Pancreas (tissue), 10 donors: ENCODE measurements at regions not wholly inside any gene's neighbourhood (a gene's known extent, or its start where the extent isn't known, plus 50 kb on each side); places are given as distances from the start of the nearest gene placed in this dataset.

Experiments
- ATAC-seq, 4 donors: fragments of 200-7000 bp; cut with Tn5 transposase; one replicate each; pipeline versions ENCODE4 v1.8.0 to v1.9.1; 2020; ENCODE audit warnings: mild to moderate bottlenecking in 4 of 4, moderate library complexity in 4 of 4
- DNase-seq, 6 donors: peaks; one replicate each; pipeline ENCODE4 v3.0.0-alpha.2; 2020
- FAIRE-seq: peaks from 2 replicates; lab custom pipeline; 2012; peaks lifted over from hg19 to GRCh38; lab: Jason Lieb, UNC
- H3K27ac ChIP-seq, 4 donors: fragments of 200-600 bp; sonication (generic); 1 replicate in 3 of 4; 2 replicates in 1 of 4; pipeline versions ENCODE4 v1.5.0 to v1.8.0; 2020
- H3K27me3 ChIP-seq, 4 donors: fragments of 200-600 bp; one replicate each; pipeline ENCODE4 v1.8.0; 2021
- H3K36me3 ChIP-seq, 3 donors: fragments of 200-600 bp; sonication (generic) in 1 of 3; one replicate each; pipeline versions ENCODE4 v1.5.0 to v1.8.0; 2020 to 2021
- H3K4me1 ChIP-seq, 3 donors: fragments of 200-600 bp; one replicate each; pipeline ENCODE4 v1.8.0; 2021
- H3K4me3 ChIP-seq, 4 donors: fragments of 200-600 bp; sonication (generic) in 2 of 4; one replicate each; pipeline versions ENCODE4 v1.5.0 to v1.8.0; 2020 to 2021
- H3K9me3 ChIP-seq, 4 donors: fragments of 200-600 bp; one replicate each; pipeline ENCODE4 v1.8.0; 2021
- CTCF ChIP-seq, 4 donors: fragments of 200-600 bp; sonication (generic) in 3 of 4; IDR thresholded peaks; one replicate each; pipeline versions ENCODE4 v1.5.0 to v1.8.0; 2021; ENCODE audit warnings: antibody characterized with exemption in 4 of 4
- WGBS, 2 donors: extraction: QIAGEN DNeasy Blood & Tissue Kit; methylation state at CpG; one replicate each; pipeline ENCODE4 v1.1.7; 2013; 5-methylcytosine and 5-hydroxymethylcytosine counted together
- intact Hi-C, 3 donors: fragments of 100-400 bp; cut with DNase I; formaldehyde crosslinking; loops; one replicate each; pipeline versions ENCODE4 v1.11.1 to v1.14.2; 2022
- donor health status: healthy with polysubstance abuse.
- donor health status: DM: no; HTN: no; CAD: no; lungs with moderate emphysema.
- donor health status: DM: no; HTN: no; CAD: no.
- donor health status: control.
- donor health status: control.
- donor health status: Bipolar disorder and iron deficiency.
- donor health status: DM: yes; HTN: yes; CAD: no.
- donor health status: DM: no; HTN: no; CAD: no.
- donor health status: DM: no; HTN: no; CAD: no.
- donor health status: DM: yes; HTN: yes; CAD: no.

- TF ChIP-seq CTCF (IDR thresholded peaks at IDR 0.05): no peak
- H3K36me3 ChIP-seq: no peaks in the 10 kb centered on the region
- no peaks in the 10 kb centered on the region for H3K4me1 ChIP-seq
- no peak for ATAC-seq
- WGBS, 2 donors: 65 to 73% methylated on average over 4 of the region's 4 CpGs
- H3K9me3 ChIP-seq: no peaks in the 10 kb centered on the region
- H3K4me3 ChIP-seq: no peak overlapping the region
- intact Hi-C loops: no loop called here
- H3K27me3 ChIP-seq: peaks cover 0 to 9% (median 0%) of the 10 kb centered on the region in 4 donors
- DNase-seq: no peak
- H3K27ac ChIP-seq: no peak overlapping the region
- FAIRE-seq: no peak
Observed at GRCh38 chr14:97633131-97633738, 836.1 kb downstream of the VRK1 start.

GRCh38 chr14:97634751-97635150 lies 837.6 kb downstream of the VRK1 start:
- no peak for DNase-seq
- no peak for ATAC-seq
- peaks cover 0 to 9% (median 0%) of the 10 kb centered on the region in 4 donors for H3K27me3 ChIP-seq
- H3K4me1 ChIP-seq: no peaks in the 10 kb centered on the region
- intact Hi-C loops: no loop called here
- no peaks in the 10 kb centered on the region for H3K36me3 ChIP-seq
- H3K27ac ChIP-seq: no peak overlapping the region
- TF ChIP-seq CTCF (IDR thresholded peaks at IDR 0.05): no peak
- no peak for FAIRE-seq
- 16 to 17% methylated on average over 13 of the region's 13 CpGs for WGBS, 2 donors
- H3K9me3 ChIP-seq: no peaks in the 10 kb centered on the region
- H3K4me3 ChIP-seq: no peak overlapping the region

GRCh38 chr14:97638864-97639263 lies 841.7 kb downstream of the VRK1 start:
- ATAC-seq (no peak), FAIRE-seq (no peak), DNase-seq (no peak)
- no peaks in the 10 kb centered on the region for H3K4me1 ChIP-seq
- no peak for TF ChIP-seq CTCF (IDR thresholded peaks at IDR 0.05)
- intact Hi-C loops: no loop called here
- no peaks in the 10 kb centered on the region for H3K9me3 ChIP-seq
- no peaks in the 10 kb centered on the region for H3K36me3 ChIP-seq
- no peak overlapping the region for H3K4me3 ChIP-seq
- no peaks in the 10 kb centered on the region for H3K27me3 ChIP-seq
- WGBS, 2 donors: 38 to 49% methylated on average over 3 of the region's 3 CpGs
- no peak overlapping the region for H3K27ac ChIP-seq

- Histone ChIP-seq H3K27me3 (no peaks in the 10 kb centered on the region), H3K36me3 (no peaks in the 10 kb centered on the region), H3K4me3 (no peak overlapping the region), H3K9me3 (no peaks in the 10 kb centered on the region), H3K27ac (no peak overlapping the region), H3K4me1 (no peaks in the 10 kb centered on the region)
- 46 to 47% methylated on average over 5 of the region's 5 CpGs for WGBS, 2 donors
- intact Hi-C loops: no loop called here
- DNase-seq: no peak
- no peak for ATAC-seq
- no peak for TF ChIP-seq CTCF (IDR thresholded peaks at IDR 0.05)
- no peak for FAIRE-seq
Observed at GRCh38 chr14:97640031-97640430, 842.8 kb downstream of the VRK1 start.

- Histone ChIP-seq H3K9me3 (no peaks in the 10 kb centered on the region), H3K4me3 (no peak overlapping the region), H3K27ac (no peak overlapping the region), H3K4me1 (no peaks in the 10 kb centered on the region), H3K36me3 (no peaks in the 10 kb centered on the region), H3K27me3 (no peaks in the 10 kb centered on the region)
- ATAC-seq (no peak), FAIRE-seq (no peak), DNase-seq (no peak)
- TF ChIP-seq CTCF (IDR thresholded peaks at IDR 0.05): no peak
- intact Hi-C loops: no loop called here
- 45 to 66% methylated on average over 8 of the region's 8 CpGs for WGBS, 2 donors
Observed at GRCh38 chr14:97641827-97642226, 844.6 kb downstream of the VRK1 start.
